H1 (cell line): ENCODE measurements at regions not wholly inside any gene's neighbourhood (a gene's known extent, or its start where the extent isn't known, plus 50 kb on each side); places are given as distances from the start of the nearest gene placed in this dataset.
"Not testable (repeated sequence)": the region's sequence is repeated elsewhere in the genome, so short reads cannot be mapped to it uniquely, and the experiment has no call there.

Experiments used
- CTCF ChIA-PET: fragments of 300-600 bp; sonication (Branson Sonifier 250); formaldehyde crosslinking; loops from one replicate; lab custom pipeline; 2021; ENCODE audit not compliant: partially characterized antibody; lab: Charles Lee
- POLR2A ChIA-PET: fragments of 300-600 bp; sonication (Branson Sonifier 250); formaldehyde crosslinking; loops from one replicate; lab custom pipeline; 2021; ENCODE audit warnings: inconsistent platforms; ENCODE audit not compliant: partially characterized antibody; lab: Charles Lee
- DNase-seq, 2 experiments: peaks; one replicate each; pipeline versions ENCODE4 v3.0.0 to v3.0.0-alpha.2; 2010 to 2022; ENCODE audit warnings: low spot score in 2 of 2, low read depth in 1 of 2, mixed read lengths in 1 of 2
- FAIRE-seq: peaks from 2 replicates; lab custom pipeline; 2011; peaks lifted over from hg19 to GRCh38; lab: Jason Lieb, UNC
- H2AFZ ChIP-seq: 2 replicates; pipeline ENCODE4 v1.8.1; 2012; ENCODE audit warnings: low read length, inconsistent platforms
- H2AK5ac ChIP-seq: 2 replicates; pipeline ENCODE4 v1.6.1; 2013; ENCODE audit warnings: low read depth, low read length
- H2BK120ac ChIP-seq: replicated peaks from 2 replicates; pipeline ENCODE3; 2013; ENCODE audit warnings: low read depth, low read length, inconsistent platforms
- H2BK12ac ChIP-seq: 2 replicates; pipeline ENCODE4 v1.6.1; 2013; ENCODE audit warnings: low read depth, low read length
- H2BK15ac ChIP-seq: 2 replicates; pipeline ENCODE4 v1.6.1; 2013; ENCODE audit warnings: low read length
- H2BK20ac ChIP-seq: 2 replicates; pipeline ENCODE4 v1.6.1; 2013; ENCODE audit warnings: low read length
- H2BK5ac ChIP-seq: 2 replicates; pipeline ENCODE4 v1.6.1; 2013; ENCODE audit warnings: low read depth, low read length
- H3K14ac ChIP-seq: 2 replicates; pipeline ENCODE4 v1.6.1; 2013; ENCODE audit warnings: inconsistent platforms; ENCODE audit not compliant: insufficient read length
- H3K18ac ChIP-seq: 2 replicates; pipeline ENCODE4 v1.6.1; 2013; ENCODE audit warnings: low read length; ENCODE audit errors: extremely low read depth
- H3K23ac ChIP-seq: 2 replicates; pipeline ENCODE4 v1.6.1; 2013; ENCODE audit warnings: inconsistent platforms; ENCODE audit not compliant: insufficient read length
- H3K23me2 ChIP-seq: 2 replicates; pipeline ENCODE4 v1.6.1; 2013; ENCODE audit warnings: low read depth, low read length
- H3K27ac ChIP-seq: 2 replicates; pipeline ENCODE4 v1.6.1; 2011; ENCODE audit warnings: low read depth, low read length, inconsistent platforms
- H3K27me3 ChIP-seq, 4 experiments: replicated peaks in 1 of 4; 1 replicate in 1 of 4; 2 replicates in 3 of 4; pipeline versions ENCODE4 v1.6.1 to v1.8.1; 2011 to 2013; ENCODE audit warnings: low read length in 3 of 4, mild to moderate bottlenecking in 3 of 4, inconsistent platforms in 2 of 4, mixed read lengths in 2 of 4, moderate library complexity in 1 of 4; ENCODE audit not compliant: control insufficient read depth in 3 of 4, insufficient read depth in 3 of 4; ENCODE audit errors: extremely low read depth in 1 of 4
- H3K36me3 ChIP-seq, 4 experiments: 2 replicates each; pipeline versions ENCODE4 v1.6.1 to v1.8.1; 2011 to 2013; ENCODE audit warnings: mild to moderate bottlenecking in 4 of 4, low read length in 3 of 4, moderate library complexity in 2 of 4, control low read depth in 1 of 4, inconsistent platforms in 1 of 4; ENCODE audit not compliant: insufficient read depth in 4 of 4, control insufficient read depth in 2 of 4
- H3K4ac ChIP-seq: replicated peaks from 2 replicates; pipeline ENCODE3; 2013; ENCODE audit warnings: low read length, low read depth, mixed read lengths, inconsistent platforms; ENCODE audit not compliant: insufficient read length
- H3K4me1 ChIP-seq, 4 experiments: replicated peaks in 1 of 4; 1 replicate in 1 of 4; 2 replicates in 3 of 4; pipeline versions ENCODE4 v1.6.1 to v1.8.1; 2011 to 2013; ENCODE audit warnings: low read length in 3 of 4, inconsistent platforms in 2 of 4, mixed read lengths in 1 of 4; ENCODE audit not compliant: insufficient read depth in 4 of 4, control insufficient read depth in 3 of 4
- H3K4me2 ChIP-seq, 2 experiments: 2 replicates each; pipeline versions ENCODE4 v1.6.1 to v1.8.1; 2011 to 2013; ENCODE audit warnings: low read depth in 2 of 2, low read length in 2 of 2, control low read depth in 1 of 2, inconsistent platforms in 1 of 2, mild to moderate bottlenecking in 1 of 2; ENCODE audit not compliant: insufficient read depth in 1 of 2
- H3K4me3 ChIP-seq, 4 experiments: fragments of 200-600, 300-600 bp in 1 of 4; sonication (generic), shearing (Covaris generic), sonication (Bioruptor Twin) in 1 of 4; 2 replicates each; pipeline versions ENCODE4 v1.5.1 to v1.8.1; 2011 to 2016; ENCODE audit warnings: low read length in 4 of 4, low read depth in 3 of 4, control low read depth in 2 of 4, inconsistent platforms in 2 of 4, mild to moderate bottlenecking in 2 of 4, mixed read lengths in 1 of 4, moderate library complexity in 1 of 4; ENCODE audit not compliant: insufficient read depth in 2 of 4; ENCODE audit errors: extremely low read depth in 1 of 4
- H3K56ac ChIP-seq: replicated peaks from 2 replicates; pipeline ENCODE3; 2013; ENCODE audit warnings: low read depth, mild to moderate bottlenecking, mixed read lengths, low read length, inconsistent platforms; ENCODE audit not compliant: insufficient read length
- H3K79me1 ChIP-seq: 2 replicates; pipeline ENCODE4 v1.6.1; 2013; ENCODE audit warnings: low read depth, low read length, control low read depth
- H3K79me2 ChIP-seq, 2 experiments: 2 replicates each; pipeline versions ENCODE4 v1.6.1 to v1.8.1; 2012 to 2013; ENCODE audit warnings: low read length in 2 of 2, mild to moderate bottlenecking in 2 of 2, inconsistent platforms in 1 of 2; ENCODE audit not compliant: insufficient read depth in 2 of 2, control insufficient read depth in 1 of 2
- H3K9ac ChIP-seq, 4 experiments: replicated peaks in 1 of 4; 1 replicate in 1 of 4; 2 replicates in 3 of 4; pipeline versions ENCODE4 v1.6.1 to v1.8.1; 2011 to 2013; ENCODE audit warnings: low read depth in 3 of 4, low read length in 3 of 4, control low read depth in 2 of 4, mild to moderate bottlenecking in 2 of 4, moderate library complexity in 2 of 4, inconsistent platforms in 1 of 4; ENCODE audit errors: extremely low read depth in 1 of 4
- H3K9me3 ChIP-seq, 2 experiments: 2 replicates each; pipeline versions ENCODE4 v1.6.1 to v1.8.1; 2012 to 2013; ENCODE audit warnings: mild to moderate bottlenecking in 2 of 2, moderate library complexity in 2 of 2, control low read depth in 1 of 2, inconsistent platforms in 1 of 2, low read depth in 1 of 2, low read length in 1 of 2, mixed read lengths in 1 of 2; ENCODE audit not compliant: insufficient read depth in 2 of 2
- H4K20me1 ChIP-seq, 2 experiments: replicated peaks in 1 of 2; 2 replicates each; pipeline versions ENCODE3 to v1.8.1; 2011 to 2013; ENCODE audit warnings: inconsistent platforms in 2 of 2, low read length in 2 of 2, mild to moderate bottlenecking in 1 of 2; ENCODE audit not compliant: insufficient read depth in 2 of 2, control insufficient read depth in 1 of 2
- H4K5ac ChIP-seq: 2 replicates; pipeline ENCODE4 v1.6.1; 2013; ENCODE audit warnings: low read length, low read depth, mixed read lengths, inconsistent platforms; ENCODE audit not compliant: insufficient read length
- H4K8ac ChIP-seq: 2 replicates; pipeline ENCODE4 v1.8.0; 2013; ENCODE audit warnings: mild to moderate bottlenecking, moderate library complexity, low read length, inconsistent platforms; ENCODE audit not compliant: insufficient read depth; ENCODE audit errors: extremely low read depth
- H4K91ac ChIP-seq: replicated peaks from 2 replicates; pipeline ENCODE3; 2013; ENCODE audit warnings: low read length, mixed read lengths, inconsistent platforms; ENCODE audit not compliant: insufficient read length
- WGBS, 2 experiments: shearing (Covaris generic) in 1 of 2; methylation state at CpG; one replicate each; pipeline versions ENCODE4 v1.1.6 to v1.1.7; 2013 to 2015; ENCODE audit warnings: low lambda C conversion rate in 2 of 2, mixed read lengths in 2 of 2, inconsistent platforms in 1 of 2, low coverage in 1 of 2, missing lambda C conversion rate in 1 of 2; ENCODE audit not compliant: insufficient replicate concordance in 2 of 2, insufficient coverage in 1 of 2, insufficient read length in 1 of 2; ENCODE audit errors: extremely low coverage in 1 of 2, missing lambda C conversion rate in 1 of 2; 5-methylcytosine and 5-hydroxymethylcytosine counted together

DNA sequence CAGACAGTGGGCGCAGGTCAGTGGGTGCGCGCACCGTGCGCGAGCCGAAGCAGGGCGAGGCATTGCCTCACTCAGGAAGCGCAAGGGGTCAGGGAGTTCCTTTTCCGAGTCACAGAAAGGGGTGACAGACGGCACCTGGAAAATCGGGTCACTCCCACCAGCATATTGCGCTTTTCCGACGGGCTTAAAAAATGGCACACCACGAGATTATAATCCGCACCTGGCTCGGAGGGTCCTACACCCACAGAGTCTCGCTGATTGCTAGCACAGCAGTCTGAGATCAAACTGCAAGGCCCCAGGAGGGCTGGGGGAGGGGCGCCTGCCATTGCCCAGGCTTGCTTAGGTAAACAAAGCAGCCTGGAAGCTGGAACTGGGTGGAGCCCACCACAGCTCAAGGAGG lies 372.2 kb downstream of the NKX6-1 start:
- H4K8ac ChIP-seq, H2AK5ac ChIP-seq, H4K91ac ChIP-seq, H3K4ac ChIP-seq, H3K9me3 ChIP-seq, H3K23me2 ChIP-seq, H3K79me2 ChIP-seq, H2BK20ac ChIP-seq, H3K56ac ChIP-seq, H3K14ac ChIP-seq, H2BK5ac ChIP-seq, H4K20me1 ChIP-seq, H2AFZ ChIP-seq, H3K36me3 ChIP-seq, H3K79me1 ChIP-seq, H3K18ac ChIP-seq, H2BK15ac ChIP-seq, FAIRE-seq, H3K23ac ChIP-seq, H3K27ac ChIP-seq, H2BK120ac ChIP-seq, H2BK12ac ChIP-seq, POLR2A ChIA-PET, H3K27me3 ChIP-seq, H4K5ac ChIP-seq, H3K4me1 ChIP-seq, CTCF ChIA-PET: not testable (repeated sequence)
- WGBS, 2 experiments = 31% methylated on average over 19 of the region's 20 CpGs; no CpG with 5 or more reads in 1 of the 2 experiments
- DNase-seq = peak in 1 of 2 experiments; percentile 82
- Histone ChIP-seq H3K9ac (0 out of 7 replicates have a peak overlapping the region, but pooled peaks of 1 of the 4 experiments have one; percentile 60), H3K4me2 (peak overlapping the region; percentile 41), H3K4me3 (peak overlapping the region; percentile 22 to 50 (median 29); a peak in 6 of 8 replicates)
